Memory B cell (primary cell): ENCODE measurements at regions not wholly inside any gene's neighbourhood (a gene's known extent, or its start where the extent isn't known, plus 50 kb on each side); places are given as distances from the start of the nearest gene placed in this dataset.
A peak's percentile ranks its signal among the peaks of the same experiment; 100 is the strongest.
"Not testable (repeated sequence)": the region's sequence is repeated elsewhere in the genome, so short reads cannot be mapped to it uniquely, and the experiment has no call there.

ENCODE experiments used
- ATAC-seq: fragments of 150-1000 bp; cut with Tn5 transposase; 2 replicates; pipeline ENCODE4 v1.10.0; 2021; ENCODE audit warnings: low read depth, mild to moderate bottlenecking, moderate library complexity
- DNase-seq, 2 donors: peaks; one replicate each; pipeline ENCODE4 v3.0.0; 2022; ENCODE audit warnings: low spot score in 2 of 2
- H3K27ac Mint-ChIP-seq: one replicate; pipeline ENCODE4 v1.8.0; 2022; ENCODE audit warnings: mild to moderate bottlenecking, moderate library complexity, mixed read lengths
- H3K27me3 Mint-ChIP-seq: one replicate; pipeline ENCODE4 v1.8.0; 2022; ENCODE audit warnings: mixed read lengths
- H3K36me3 Mint-ChIP-seq: one replicate; pipeline ENCODE4 v1.8.0; 2022; ENCODE audit warnings: mild to moderate bottlenecking, mixed read lengths
- H3K4me1 Mint-ChIP-seq: one replicate; pipeline ENCODE4 v1.8.0; 2022; ENCODE audit warnings: mixed read lengths
- H3K4me3 Mint-ChIP-seq: one replicate; pipeline ENCODE4 v1.8.0; 2022; ENCODE audit warnings: mild to moderate bottlenecking, moderate library complexity, mixed read lengths
- H3K9me3 Mint-ChIP-seq: one replicate; pipeline ENCODE4 v1.8.0; 2022; ENCODE audit warnings: mixed read lengths

- no peak overlapping the region for H3K4me3 Mint-ChIP-seq
- H3K9me3 Mint-ChIP-seq, result no peaks in the 10 kb centered on the region
- H3K36me3 Mint-ChIP-seq, result no peaks in the 10 kb centered on the region
- no peaks in the 10 kb centered on the region for H3K4me1 Mint-ChIP-seq
- no peak overlapping the region for H3K27ac Mint-ChIP-seq
- H3K27me3 Mint-ChIP-seq, result peaks cover 8% of the 10 kb centered on the region
- ATAC-seq (peak; percentile 21), DNase-seq (no peak)
Measured at GRCh38 chr4:14920759-14921320, 81.4 kb upstream of the CPEB2 start.

- not testable (repeated sequence) for H3K9me3 Mint-ChIP-seq, ATAC-seq, DNase-seq, H3K4me1 Mint-ChIP-seq, H3K27ac Mint-ChIP-seq, H3K27me3 Mint-ChIP-seq, H3K4me3 Mint-ChIP-seq, H3K36me3 Mint-ChIP-seq
Measured at GRCh38 chr4:14921781-14922180, 80.5 kb upstream of the CPEB2 start.

GRCh38 chr4:14924076-14924811 lies 78.0 kb upstream of the CPEB2 start:
- H3K27ac Mint-ChIP-seq, result no peak overlapping the region
- DNase-seq (no peak), ATAC-seq (peak; percentile 27)
- H3K27me3 Mint-ChIP-seq, result no peaks in the 10 kb centered on the region
- no peaks in the 10 kb centered on the region for H3K9me3 Mint-ChIP-seq
- H3K36me3 Mint-ChIP-seq, result no peaks in the 10 kb centered on the region
- no peaks in the 10 kb centered on the region for H3K4me1 Mint-ChIP-seq
- H3K4me3 Mint-ChIP-seq, result no peak overlapping the region

- Mint-ChIP-seq H3K27ac (no peak overlapping the region), H3K36me3 (no peaks in the 10 kb centered on the region), H3K4me1 (no peaks in the 10 kb centered on the region), H3K27me3 (no peaks in the 10 kb centered on the region), H3K9me3 (no peaks in the 10 kb centered on the region), H3K4me3 (no peak overlapping the region)
- ATAC-seq, result peak; percentile 22
- DNase-seq, result no peak
Measured at GRCh38 chr4:14924812-14925344, 77.4 kb upstream of the CPEB2 start.

GRCh38 chr4:14925471-14925870 lies 76.8 kb upstream of the CPEB2 start:
- Mint-ChIP-seq H3K4me1 (no peaks in the 10 kb centered on the region), H3K36me3 (no peaks in the 10 kb centered on the region), H3K9me3 (no peaks in the 10 kb centered on the region), H3K4me3 (no peak overlapping the region), H3K27ac (no peak overlapping the region), H3K27me3 (no peaks in the 10 kb centered on the region)
- DNase-seq, result no peak
- ATAC-seq, result no peak

GRCh38 chr4:14926368-14926767 lies 75.9 kb upstream of the CPEB2 start:
- H3K4me3 Mint-ChIP-seq, result no peak overlapping the region
- H3K36me3 Mint-ChIP-seq, result no peaks in the 10 kb centered on the region
- no peaks in the 10 kb centered on the region for H3K9me3 Mint-ChIP-seq
- ATAC-seq, result no peak
- H3K4me1 Mint-ChIP-seq, result no peaks in the 10 kb centered on the region
- DNase-seq, result no peak
- no peak overlapping the region for H3K27ac Mint-ChIP-seq
- H3K27me3 Mint-ChIP-seq, result peaks cover 3% of the 10 kb centered on the region

- Mint-ChIP-seq H3K27ac (no peak overlapping the region), H3K9me3 (no peaks in the 10 kb centered on the region), H3K27me3 (peaks cover 3% of the 10 kb centered on the region), H3K36me3 (no peaks in the 10 kb centered on the region), H3K4me1 (no peaks in the 10 kb centered on the region), H3K4me3 (no peak overlapping the region)
- DNase-seq (no peak), ATAC-seq (no peak)
Measured at GRCh38 chr4:14928035-14928434, 74.2 kb upstream of the CPEB2 start.

- no peak for DNase-seq
- H3K4me1 Mint-ChIP-seq, result no peaks in the 10 kb centered on the region
- no peaks in the 10 kb centered on the region for H3K9me3 Mint-ChIP-seq
- peaks cover 3% of the 10 kb centered on the region for H3K27me3 Mint-ChIP-seq
- H3K36me3 Mint-ChIP-seq, result no peaks in the 10 kb centered on the region
- ATAC-seq, result no peak
- H3K4me3 Mint-ChIP-seq, result no peak overlapping the region
- no peak overlapping the region for H3K27ac Mint-ChIP-seq
Measured at GRCh38 chr4:14929669-14930068, 72.6 kb upstream of the CPEB2 start.

GRCh38 chr4:14934704-14935390 lies 67.4 kb upstream of the CPEB2 start:
- Mint-ChIP-seq H3K4me3 (no peak overlapping the region), H3K9me3 (no peaks in the 10 kb centered on the region), H3K4me1 (no peaks in the 10 kb centered on the region), H3K27ac (no peak overlapping the region), H3K36me3 (no peaks in the 10 kb centered on the region), H3K27me3 (peaks cover 7% of the 10 kb centered on the region)
- DNase-seq (no peak), ATAC-seq (no peak)

- DNase-seq, result no peak
- H3K36me3 Mint-ChIP-seq, result no peaks in the 10 kb centered on the region
- H3K4me3 Mint-ChIP-seq, result no peak overlapping the region
- H3K27ac Mint-ChIP-seq, result no peak overlapping the region
- no peaks in the 10 kb centered on the region for H3K4me1 Mint-ChIP-seq
- H3K9me3 Mint-ChIP-seq, result peaks cover 1% of the 10 kb centered on the region
- no peak for ATAC-seq
- H3K27me3 Mint-ChIP-seq, result peaks cover 5% of the 10 kb centered on the region
Measured at GRCh38 chr4:14943749-14944148, 58.5 kb upstream of the CPEB2 start.

- ATAC-seq (no peak), DNase-seq (no peak)
- Mint-ChIP-seq H3K4me3 (no peak overlapping the region), H3K4me1 (no peaks in the 10 kb centered on the region), H3K9me3 (no peaks in the 10 kb centered on the region), H3K27ac (no peak overlapping the region), H3K36me3 (no peaks in the 10 kb centered on the region), H3K27me3 (peaks cover 6% of the 10 kb centered on the region)
Measured at GRCh38 chr4:14952352-14952751, 49.9 kb upstream of the CPEB2 start.
